ENCODE measurements at regions not wholly inside any gene's neighbourhood (a gene's known extent, or its start where the extent isn't known, plus 50 kb on each side); places are given as distances from the start of the nearest gene placed in this dataset.

DNA sequence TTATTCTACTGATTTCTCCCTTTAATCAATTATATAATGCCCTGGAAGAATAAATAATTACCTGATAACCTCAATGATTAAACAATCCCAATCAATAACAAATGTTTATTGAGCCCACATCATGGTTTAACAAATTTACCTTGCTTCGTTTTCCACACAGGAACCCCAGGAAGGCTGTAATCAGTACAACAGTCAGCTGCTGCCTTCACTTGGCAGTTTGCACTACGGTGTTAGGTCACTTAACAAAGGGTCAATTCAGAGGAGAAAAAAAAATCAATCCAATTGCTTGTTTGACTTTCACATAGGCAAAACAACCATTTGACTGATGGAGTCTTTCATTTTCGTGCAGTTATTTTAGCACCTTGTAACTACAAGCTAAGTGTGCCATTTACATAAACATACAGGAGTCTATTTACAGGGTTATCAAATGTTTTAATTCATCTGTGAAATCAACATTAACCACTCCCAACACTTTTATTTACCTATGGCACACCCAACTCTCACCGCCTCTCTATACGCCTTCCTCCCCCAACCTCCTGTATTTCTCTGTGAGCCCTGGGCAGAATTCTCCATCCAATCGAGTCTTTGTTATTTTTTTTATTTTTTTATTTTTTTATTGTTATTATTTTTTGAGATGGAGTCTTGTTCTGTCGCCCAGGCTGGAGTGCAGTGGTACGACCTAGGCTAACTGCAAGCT is 140.4 kb upstream of the TAB2 start:
- in situ Hi-C loops (cut with MboI; ENCODE audit: low sequenced_read_pairs) = no loop called here

GRCh38 chr6:149179431-149179830 is 138.1 kb upstream of the TAB2 start:
- in situ Hi-C loops (cut with MboI; ENCODE audit: low sequenced_read_pairs) = no loop called here

- in situ Hi-C loops (cut with MboI; ENCODE audit: low sequenced_read_pairs) = no loop called here
Observed at GRCh38 chr6:149181304-149181703, 136.2 kb upstream of the TAB2 start.

DNA sequence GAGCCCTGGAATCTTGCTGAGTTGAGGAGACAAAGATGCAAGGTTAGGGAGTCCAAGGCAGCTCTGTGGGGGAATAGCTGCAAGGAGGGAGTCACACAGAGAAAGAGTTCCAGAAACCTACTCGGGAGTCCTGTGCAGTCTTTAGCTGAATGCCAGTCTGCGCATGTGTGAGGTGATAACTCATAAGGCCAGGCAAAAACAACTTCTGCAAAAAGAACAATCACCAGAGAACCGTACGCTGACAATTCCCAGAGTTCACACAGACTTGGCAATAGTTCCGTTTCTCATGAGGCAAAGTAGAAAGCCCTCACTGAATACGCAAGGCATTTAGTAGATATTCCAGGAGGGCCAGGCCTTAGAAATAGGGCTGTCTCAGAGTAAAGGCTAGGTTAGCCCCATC is 135.2 kb upstream of the TAB2 start:
- in situ Hi-C loops (cut with MboI; ENCODE audit: low sequenced_read_pairs) = no loop called here

GRCh38 chr6:149184523-149184922 is 133.0 kb upstream of the TAB2 start:
- in situ Hi-C loops (cut with MboI; ENCODE audit: low sequenced_read_pairs) = no loop called here

- in situ Hi-C loops (cut with MboI; ENCODE audit: low sequenced_read_pairs) = no loop called here
Observed at GRCh38 chr6:149185799-149186357, 131.6 kb upstream of the TAB2 start.

GRCh38 chr6:149186873-149187272 is 130.6 kb upstream of the TAB2 start:
- in situ Hi-C loops (cut with MboI; ENCODE audit: low sequenced_read_pairs) = no loop called here

GRCh38 chr6:149190224-149190831 is 127.2 kb upstream of the TAB2 start:
- in situ Hi-C loops (cut with MboI; ENCODE audit: low sequenced_read_pairs) = loop anchor here (10.0 kb wide), 1 partner anchor 234 kb away; no protein-coding TSS in a partner anchor

- in situ Hi-C loops (cut with MboI; ENCODE audit: low sequenced_read_pairs) = loop anchor here (10.0 kb wide), 1 partner anchor 230 kb away; no protein-coding TSS in a partner anchor
Observed at GRCh38 chr6:149194820-149195558, 122.5 kb upstream of the TAB2 start.

DNA sequence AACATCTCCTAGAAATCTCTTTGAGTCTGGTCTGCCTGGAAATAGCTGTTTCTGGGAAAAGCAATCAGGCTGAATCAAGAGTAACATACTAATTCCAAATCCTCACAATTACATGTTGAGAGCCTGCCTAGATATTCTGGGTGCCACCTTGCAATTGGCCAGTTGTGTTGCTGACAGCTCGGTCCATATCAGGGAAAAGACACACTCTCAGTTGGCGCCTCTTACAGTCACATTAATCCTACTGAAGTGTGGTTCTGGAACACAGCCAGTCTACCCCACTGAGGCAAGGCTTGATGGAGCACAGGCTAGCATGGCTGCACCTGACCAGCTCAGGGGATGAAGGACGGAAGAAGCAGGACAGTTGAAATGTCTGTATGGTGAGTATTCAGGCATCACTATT is 121.4 kb upstream of the TAB2 start:
- in situ Hi-C loops (cut with MboI; ENCODE audit: low sequenced_read_pairs) = loop anchor here (10.0 kb wide), 1 partner anchor 229 kb away; no protein-coding TSS in a partner anchor

- in situ Hi-C loops (cut with MboI; ENCODE audit: low sequenced_read_pairs) = loop anchor here (10.0 kb wide), 1 partner anchor 227 kb away; no protein-coding TSS in a partner anchor
Observed at GRCh38 chr6:149197482-149197881, 120.0 kb upstream of the TAB2 start.

DNA sequence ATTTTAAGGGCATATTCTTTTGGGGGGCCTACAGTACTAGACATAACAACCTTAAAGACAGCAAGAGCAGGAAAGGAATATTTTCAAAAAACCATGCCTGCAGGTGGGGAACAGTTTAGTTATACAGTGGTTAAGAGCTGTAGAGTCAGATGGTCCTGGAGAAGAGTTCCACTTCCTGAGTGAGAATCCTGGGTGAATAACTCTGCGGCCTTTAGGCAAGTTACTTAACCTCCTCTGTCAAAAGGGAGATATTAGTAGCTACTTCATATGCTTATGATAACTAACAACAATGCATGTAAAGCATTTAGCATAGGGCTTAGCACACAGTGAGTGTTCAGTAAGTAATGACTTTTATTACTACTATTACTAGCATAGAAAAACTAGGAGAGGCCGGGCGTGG is 119.2 kb upstream of the TAB2 start:
- in situ Hi-C loops (cut with MboI; ENCODE audit: low sequenced_read_pairs) = loop anchor here (10.0 kb wide), 1 partner anchor 227 kb away; no protein-coding TSS in a partner anchor

DNA sequence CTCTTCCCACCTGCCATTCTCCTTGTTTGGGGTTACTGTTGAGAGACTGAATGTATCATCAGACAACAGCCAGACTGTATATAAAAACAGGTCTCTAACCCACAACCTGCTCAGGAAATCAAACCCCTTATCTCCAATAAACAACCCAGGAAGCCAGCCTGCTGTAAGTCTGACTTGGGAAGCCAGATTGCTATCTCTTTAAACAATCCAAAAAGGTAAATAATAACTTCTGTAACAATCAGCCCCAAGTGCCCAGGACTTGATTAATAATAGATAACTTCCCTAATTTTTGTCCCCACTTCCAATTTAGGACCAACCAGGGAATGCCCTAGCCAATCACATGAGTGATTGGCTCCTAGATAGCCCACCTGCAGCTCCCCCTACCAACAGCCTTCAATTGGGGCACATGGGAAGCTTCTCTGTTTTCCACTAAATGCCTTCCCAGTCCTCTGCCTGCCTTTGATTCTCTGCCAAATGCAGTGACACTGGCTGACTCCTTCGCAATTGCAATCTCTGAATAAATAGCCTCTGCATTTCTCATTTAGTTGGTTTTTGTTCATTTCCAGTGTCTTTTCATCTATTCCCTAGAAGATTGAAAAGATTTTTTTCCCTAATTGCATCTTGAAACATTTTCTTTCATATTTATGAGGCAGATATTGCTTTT is 117.1 kb upstream of the TAB2 start:
- in situ Hi-C loops (cut with MboI; ENCODE audit: low sequenced_read_pairs) = no loop called here

- in situ Hi-C loops (cut with MboI; ENCODE audit: low sequenced_read_pairs) = no loop called here
Observed at GRCh38 chr6:149201068-149201655, 116.3 kb upstream of the TAB2 start.

DNA sequence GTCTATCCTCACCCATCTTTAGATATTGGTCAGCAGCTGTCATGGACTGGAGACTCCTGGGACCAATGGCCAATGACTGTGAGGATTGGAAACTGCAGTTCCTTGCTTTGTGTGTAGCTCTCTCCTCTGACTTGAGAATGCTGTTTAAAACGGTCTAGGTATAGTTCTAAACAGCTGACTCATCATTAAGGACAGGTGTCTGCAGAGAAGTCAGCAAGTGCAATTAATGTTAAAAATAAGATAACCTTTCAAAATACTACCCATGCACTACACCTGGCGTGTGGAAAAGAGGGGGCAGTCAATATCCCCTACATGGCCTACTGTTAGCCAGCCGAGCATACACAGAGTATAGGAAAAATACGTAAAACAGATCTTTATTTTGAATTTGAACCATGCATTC is 115.4 kb upstream of the TAB2 start:
- in situ Hi-C loops (cut with MboI; ENCODE audit: low sequenced_read_pairs) = no loop called here

DNA sequence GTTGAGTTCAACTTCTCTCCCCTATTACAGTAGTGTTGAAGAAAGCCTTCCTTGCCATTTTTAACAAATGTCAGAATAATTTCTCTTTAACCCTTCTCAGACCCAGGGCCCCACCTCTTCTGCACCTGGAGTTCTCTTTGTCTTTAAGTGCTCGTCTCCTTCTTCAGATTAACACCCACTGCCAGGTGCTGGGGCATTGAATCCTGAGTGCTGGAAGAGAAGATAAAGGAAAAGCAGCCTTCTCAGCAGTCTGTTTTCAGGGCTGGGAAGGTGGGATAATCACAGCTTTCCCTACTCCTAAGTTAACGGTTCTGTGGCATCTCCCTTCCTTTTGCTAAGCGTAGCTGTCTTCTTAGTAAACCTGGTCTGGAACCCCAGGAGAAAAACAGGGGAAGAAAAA is 114.6 kb upstream of the TAB2 start:
- in situ Hi-C loops (cut with MboI; ENCODE audit: low sequenced_read_pairs) = no loop called here

GRCh38 chr6:149203509-149203908 is 114.0 kb upstream of the TAB2 start:
- in situ Hi-C loops (cut with MboI; ENCODE audit: low sequenced_read_pairs) = no loop called here

GRCh38 chr6:149208134-149208601 is 109.3 kb upstream of the TAB2 start:
- in situ Hi-C loops (cut with MboI; ENCODE audit: low sequenced_read_pairs) = no loop called here

GRCh38 chr6:149209871-149210775 is 107.4 kb upstream of the TAB2 start:
- in situ Hi-C loops (cut with MboI; ENCODE audit: low sequenced_read_pairs) = no loop called here

Data from HL-60/S4 (cell line).